Endothelial cell (in vitro differentiated cells): ENCODE measurements at regions not wholly inside any gene's neighbourhood (a gene's known extent, or its start where the extent isn't known, plus 50 kb on each side); places are given as distances from the start of the nearest gene placed in this dataset.

Experiments
- DNase-seq: peaks from one replicate; pipeline ENCODE4 v3.0.0; 2021; ENCODE audit warnings: low spot score
- H3K27ac Mint-ChIP-seq: one replicate; pipeline ENCODE4 v1.8.0; 2021; ENCODE audit warnings: mixed read lengths, inconsistent platforms; ENCODE audit not compliant: unreplicated experiment
- H3K27me3 Mint-ChIP-seq: one replicate; pipeline ENCODE4 v1.8.0; 2021; ENCODE audit warnings: mild to moderate bottlenecking, moderate library complexity, mixed read lengths, inconsistent platforms; ENCODE audit not compliant: unreplicated experiment
- H3K36me3 Mint-ChIP-seq: one replicate; pipeline ENCODE4 v1.8.0; 2021; ENCODE audit warnings: mild to moderate bottlenecking, low read depth, mixed read lengths, inconsistent platforms; ENCODE audit not compliant: unreplicated experiment
- H3K4me1 Mint-ChIP-seq: one replicate; pipeline ENCODE4 v1.8.0; 2021; ENCODE audit warnings: mild to moderate bottlenecking, mixed read lengths, inconsistent platforms; ENCODE audit not compliant: unreplicated experiment
- H3K4me3 Mint-ChIP-seq: one replicate; pipeline ENCODE4 v1.8.0; 2021; ENCODE audit warnings: mild to moderate bottlenecking, mixed read lengths, inconsistent platforms; ENCODE audit not compliant: unreplicated experiment
- H3K9me3 Mint-ChIP-seq: one replicate; pipeline ENCODE4 v1.8.0; 2021; ENCODE audit warnings: mixed read lengths, inconsistent platforms; ENCODE audit not compliant: unreplicated experiment
- CTCF ChIP-seq: fragments of 200-600 bp; sonication (generic); IDR thresholded peaks from one replicate; pipeline ENCODE4 v1.5.0; 2021; ENCODE audit warnings: antibody characterized with exemption; ENCODE audit not compliant: unreplicated experiment

GRCh38 chr16:79361132-79361751 lies 239.3 kb downstream of the MAF start:
- Mint-ChIP-seq H3K4me1 (no peaks in the 10 kb centered on the region), H3K36me3 (no peaks in the 10 kb centered on the region), H3K27me3 (no peaks in the 10 kb centered on the region), H3K9me3 (no peaks in the 10 kb centered on the region), H3K4me3 (no peak overlapping the region), H3K27ac (no peak overlapping the region)
- no peak for DNase-seq
- TF ChIP-seq CTCF = no peak

DNA sequence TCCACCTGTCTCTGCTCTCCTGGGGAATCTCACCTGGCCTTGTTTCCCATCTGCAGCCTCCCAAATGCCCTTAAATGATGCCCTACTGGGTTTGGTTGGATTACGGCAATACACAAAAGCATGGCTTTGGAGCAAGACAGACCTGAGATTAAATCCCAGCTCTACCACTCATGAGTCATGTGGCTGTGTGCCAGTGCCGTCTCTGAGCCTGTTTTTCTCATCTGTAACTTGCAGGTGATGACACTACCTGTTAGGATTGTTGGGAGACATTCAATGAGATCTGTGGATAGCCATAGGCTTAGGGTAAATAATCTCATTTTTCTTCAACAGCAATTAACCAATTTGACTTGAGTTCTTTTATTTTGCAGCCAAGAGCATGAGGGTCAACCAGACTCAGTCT lies 240.3 kb downstream of the MAF start:
- no peaks in the 10 kb centered on the region for H3K27me3 Mint-ChIP-seq
- TF ChIP-seq CTCF = no peak
- no peak for DNase-seq
- H3K27ac Mint-ChIP-seq = no peak overlapping the region
- H3K4me1 Mint-ChIP-seq = no peaks in the 10 kb centered on the region
- no peaks in the 10 kb centered on the region for H3K36me3 Mint-ChIP-seq
- no peaks in the 10 kb centered on the region for H3K9me3 Mint-ChIP-seq
- H3K4me3 Mint-ChIP-seq = no peak overlapping the region

GRCh38 chr16:79359082-79359481 lies 241.5 kb downstream of the MAF start:
- no peaks in the 10 kb centered on the region for H3K27me3 Mint-ChIP-seq
- no peaks in the 10 kb centered on the region for H3K9me3 Mint-ChIP-seq
- no peak overlapping the region for H3K27ac Mint-ChIP-seq
- no peak for DNase-seq
- H3K36me3 Mint-ChIP-seq = no peaks in the 10 kb centered on the region
- no peaks in the 10 kb centered on the region for H3K4me1 Mint-ChIP-seq
- no peak overlapping the region for H3K4me3 Mint-ChIP-seq
- no peak for TF ChIP-seq CTCF

DNA sequence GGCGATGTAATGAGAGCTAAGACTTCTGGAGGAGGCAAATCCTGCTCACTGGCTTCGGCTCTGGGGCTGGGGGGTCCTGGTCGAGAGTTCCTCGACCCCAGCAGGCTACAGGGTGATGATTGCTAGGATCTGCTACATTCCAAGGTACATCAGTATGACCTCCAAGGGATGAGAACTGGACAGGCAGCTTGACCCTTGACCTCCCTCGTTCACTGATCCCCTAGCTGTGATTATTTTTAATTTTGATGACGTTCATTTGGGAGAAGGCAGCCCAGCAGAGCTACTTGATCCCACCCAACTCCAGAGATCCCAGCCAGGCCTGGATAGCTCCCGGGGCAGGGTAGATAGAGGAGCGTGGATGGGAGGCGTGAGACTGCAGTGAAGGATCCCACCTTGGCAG lies 242.3 kb downstream of the MAF start:
- Mint-ChIP-seq H3K9me3 (no peaks in the 10 kb centered on the region), H3K4me1 (no peaks in the 10 kb centered on the region), H3K4me3 (no peak overlapping the region), H3K27me3 (no peaks in the 10 kb centered on the region), H3K36me3 (no peaks in the 10 kb centered on the region), H3K27ac (no peak overlapping the region)
- TF ChIP-seq CTCF = no peak
- DNase-seq = no peak

- Mint-ChIP-seq H3K4me3 (no peak overlapping the region), H3K9me3 (no peaks in the 10 kb centered on the region), H3K27ac (no peak overlapping the region), H3K36me3 (no peaks in the 10 kb centered on the region), H3K27me3 (no peaks in the 10 kb centered on the region), H3K4me1 (no peaks in the 10 kb centered on the region)
- no peak for DNase-seq
- no peak for TF ChIP-seq CTCF
These were observed 244.8 kb downstream of the MAF start for GRCh38 chr16:79355600-79356358.
